ENCODE measurements at regions not wholly inside any gene's neighbourhood (a gene's known extent, or its start where the extent isn't known, plus 50 kb on each side); places are given as distances from the start of the nearest gene placed in this dataset.

- TF ChIP-seq YY1 (IDR thresholded peaks at IDR 0.05; ENCODE audit: low read depth): no peak
- no peak for TF ChIP-seq TCF12 (IDR thresholded peaks at IDR 0.05; ENCODE audit: low read depth)
- no peak for TF ChIP-seq ZBTB7A (IDR thresholded peaks at IDR 0.05; ENCODE audit: low read depth)
- TF ChIP-seq REST (IDR thresholded peaks at IDR 0.05; ENCODE audit: low read depth): no peak
- no peak for TF ChIP-seq FOXM1 (IDR thresholded peaks at IDR 0.05; ENCODE audit: borderline replicate concordance, low read depth)
- TF ChIP-seq CREB1 (IDR thresholded peaks at IDR 0.05; ENCODE audit: low read depth): no peak
- no peak for TF ChIP-seq RAD21 (IDR thresholded peaks at IDR 0.05; ENCODE audit: low read depth)
- no peak for TF ChIP-seq TEAD4 (IDR thresholded peaks at IDR 0.05)
- TF ChIP-seq EP300 (IDR thresholded peaks at IDR 0.05; ENCODE audit: borderline replicate concordance): no peak
- no peak for TF ChIP-seq EGR1 (IDR thresholded peaks at IDR 0.05)
- TF ChIP-seq NFIC (IDR thresholded peaks at IDR 0.05): no peak
- no peak for TF ChIP-seq TAF1 (IDR thresholded peaks at IDR 0.05; ENCODE audit: low read depth)
- TF ChIP-seq, protein P1, sequence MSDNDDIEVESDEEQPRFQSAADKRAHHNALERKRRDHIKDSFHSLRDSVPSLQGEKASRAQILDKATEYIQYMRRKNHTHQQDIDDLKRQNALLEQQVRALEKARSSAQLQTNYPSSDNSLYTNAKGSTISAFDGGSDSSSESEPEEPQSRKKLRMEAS (IDR thresholded peaks at IDR 0.05): no peak
- no peak for TF ChIP-seq CEBPB (IDR thresholded peaks at IDR 0.05)
Measured at GRCh38 chr15:25579127-25579526, 140.3 kb upstream of the UBE3A start.

DNA sequence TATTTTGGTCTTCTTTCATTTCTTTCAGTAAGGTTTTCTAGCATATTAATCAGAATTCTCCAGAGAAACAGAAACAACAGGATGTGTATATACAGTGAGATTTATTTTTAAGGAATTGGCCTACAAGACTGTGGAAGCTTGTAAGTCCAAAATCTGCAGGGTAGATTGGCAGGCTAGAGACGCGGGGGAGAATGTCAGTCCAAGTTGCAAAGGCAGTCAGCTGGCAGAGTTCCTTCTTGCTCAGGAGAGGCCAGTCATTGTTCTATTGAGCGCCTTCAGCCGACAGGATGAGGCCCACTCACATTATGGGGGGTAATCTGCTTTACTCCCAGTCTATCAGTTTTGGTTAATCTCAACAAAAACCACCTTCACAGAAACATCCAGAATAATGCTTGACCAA lies 133.4 kb upstream of the UBE3A start:
- TF ChIP-seq YY1 (IDR thresholded peaks at IDR 0.05; ENCODE audit: low read depth) (no peak), EGR1 (IDR thresholded peaks at IDR 0.05) (no peak), TEAD4 (IDR thresholded peaks at IDR 0.05) (no peak), FOXM1 (IDR thresholded peaks at IDR 0.05; ENCODE audit: borderline replicate concordance, low read depth) (no peak), CREB1 (IDR thresholded peaks at IDR 0.05; ENCODE audit: low read depth) (no peak)
- TF ChIP-seq, protein P1 (IDR thresholded peaks at IDR 0.05): no peak

GRCh38 chr15:25568751-25569150 lies 129.9 kb upstream of the UBE3A start:
- TF ChIP-seq REST (IDR thresholded peaks at IDR 0.05; ENCODE audit: low read depth) (no peak), CREB1 (IDR thresholded peaks at IDR 0.05; ENCODE audit: low read depth) (no peak), ZBTB7A (IDR thresholded peaks at IDR 0.05; ENCODE audit: low read depth) (no peak), RAD21 (IDR thresholded peaks at IDR 0.05; ENCODE audit: low read depth) (no peak), NFIC (IDR thresholded peaks at IDR 0.05) (no peak), YY1 (IDR thresholded peaks at IDR 0.05; ENCODE audit: low read depth) (no peak), FOXM1 (IDR thresholded peaks at IDR 0.05; ENCODE audit: borderline replicate concordance, low read depth) (no peak), CEBPB (IDR thresholded peaks at IDR 0.05) (no peak), TCF12 (IDR thresholded peaks at IDR 0.05; ENCODE audit: low read depth) (no peak), TAF1 (IDR thresholded peaks at IDR 0.05; ENCODE audit: low read depth) (no peak), EGR1 (IDR thresholded peaks at IDR 0.05) (no peak), EP300 (IDR thresholded peaks at IDR 0.05; ENCODE audit: borderline replicate concordance) (no peak), TEAD4 (IDR thresholded peaks at IDR 0.05) (no peak)
- TF ChIP-seq, protein P1 (IDR thresholded peaks at IDR 0.05): no peak
- TF ChIP-seq, protein P2, sequence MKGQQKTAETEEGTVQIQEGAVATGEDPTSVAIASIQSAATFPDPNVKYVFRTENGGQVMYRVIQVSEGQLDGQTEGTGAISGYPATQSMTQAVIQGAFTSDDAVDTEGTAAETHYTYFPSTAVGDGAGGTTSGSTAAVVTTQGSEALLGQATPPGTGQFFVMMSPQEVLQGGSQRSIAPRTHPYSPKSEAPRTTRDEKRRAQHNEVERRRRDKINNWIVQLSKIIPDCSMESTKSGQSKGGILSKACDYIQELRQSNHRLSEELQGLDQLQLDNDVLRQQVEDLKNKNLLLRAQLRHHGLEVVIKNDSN (IDR thresholded peaks at IDR 0.05): no peak

GRCh38 chr15:25565470-25566264 lies 126.8 kb upstream of the UBE3A start:
- no peak for TF ChIP-seq RAD21 (IDR thresholded peaks at IDR 0.05; ENCODE audit: low read depth)
- no peak for TF ChIP-seq REST (IDR thresholded peaks at IDR 0.05; ENCODE audit: low read depth)
- TF ChIP-seq CREB1 (IDR thresholded peaks at IDR 0.05; ENCODE audit: low read depth): no peak
- TF ChIP-seq NFIC (IDR thresholded peaks at IDR 0.05): no peak
- TF ChIP-seq TCF12 (IDR thresholded peaks at IDR 0.05; ENCODE audit: low read depth): no peak
- TF ChIP-seq ZBTB7A (IDR thresholded peaks at IDR 0.05; ENCODE audit: low read depth): no peak
- TF ChIP-seq EP300 (IDR thresholded peaks at IDR 0.05; ENCODE audit: borderline replicate concordance): no peak
- TF ChIP-seq EGR1 (IDR thresholded peaks at IDR 0.05): no peak
